RWPE1 (cell line): ENCODE measurements at regions not wholly inside any gene's neighbourhood (a gene's known extent, or its start where the extent isn't known, plus 50 kb on each side); places are given as distances from the start of the nearest gene placed in this dataset.
"Not testable (repeated sequence)": the region's sequence is repeated elsewhere in the genome, so short reads cannot be mapped to it uniquely, and the experiment has no call there.

ENCODE experiments used
- CTCF ChIA-PET: fragments of 350-600 bp; sonication (Branson Sonifier 250); formaldehyde crosslinking; extraction: SDS; loops from one replicate; lab custom pipeline; 2021; lab: Yijun Ruan, JAX
- POLR2A ChIA-PET: fragments of 400-600 bp; formaldehyde crosslinking; extraction: SDS; loops from one replicate; lab custom pipeline; 2020; ENCODE audit warnings: antibody characterized with exemption; ENCODE audit not compliant: low non-redundant PET; lab: Yijun Ruan, JAX
- DNase-seq: peaks from one replicate; pipeline ENCODE4 v3.0.0; 2012; ENCODE audit warnings: low spot score
- H3K27ac ChIP-seq: fragments of 450-650 bp; 2 replicates; pipeline ENCODE4 v1.5.1; 2017
- CTCF ChIP-seq: fragments of 450-650 bp; conservative IDR thresholded peaks from 2 replicates; pipeline ENCODE4 v1.5.1; 2017; ENCODE audit warnings: low read depth, mild to moderate bottlenecking

- POLR2A ChIA-PET: no interaction called here
- no peak for TF ChIP-seq CTCF
- CTCF ChIA-PET: no interaction called here
- H3K27ac ChIP-seq: no peak overlapping the region
- no peak for DNase-seq
Observed at GRCh38 chr9:79428422-79428821, 143.3 kb upstream of the TLE4 start.

GRCh38 chr9:79430619-79431018 lies 141.1 kb upstream of the TLE4 start:
- H3K27ac ChIP-seq: no peak overlapping the region
- TF ChIP-seq CTCF: no peak
- DNase-seq: no peak
- POLR2A ChIA-PET: no interaction called here
- CTCF ChIA-PET: no interaction called here

- no peak for TF ChIP-seq CTCF
- DNase-seq: no peak
- no peak overlapping the region for H3K27ac ChIP-seq
- ChIA-PET POLR2A (no interaction called here), CTCF (interaction anchor here (0.6 kb wide), 2 partner anchors 251 to 482 kb away, joined by 3 read pairs; no protein-coding TSS in a partner anchor)
Observed at GRCh38 chr9:79431019-79431679, 140.6 kb upstream of the TLE4 start.

GRCh38 chr9:79432485-79432884 lies 139.3 kb upstream of the TLE4 start:
- no peak for DNase-seq
- H3K27ac ChIP-seq: no peak overlapping the region
- TF ChIP-seq CTCF: 0 out of 2 replicates have a peak, but pooled peaks have one; percentile 8
- ChIA-PET POLR2A (no interaction called here), CTCF (no interaction called here)

- DNase-seq: no peak
- CTCF ChIA-PET: no interaction called here
- TF ChIP-seq CTCF: no peak
- POLR2A ChIA-PET: no interaction called here
- H3K27ac ChIP-seq: no peak overlapping the region
Observed at GRCh38 chr9:79433703-79434102, 138.1 kb upstream of the TLE4 start.

GRCh38 chr9:79439221-79439620 lies 132.5 kb upstream of the TLE4 start:
- CTCF ChIA-PET, H3K27ac ChIP-seq: not testable (repeated sequence)

GRCh38 chr9:79446523-79447307 lies 125.0 kb upstream of the TLE4 start:
- no peak for TF ChIP-seq CTCF
- CTCF ChIA-PET: no interaction called here
- no peak overlapping the region for H3K27ac ChIP-seq
- POLR2A ChIA-PET: no interaction called here
- no peak for DNase-seq

More at GRCh38 chr9:79439221-79439620, 132.5 kb upstream of the TLE4 start:
- POLR2A ChIA-PET, DNase-seq: not testable (repeated sequence)
